Amniotic epithelial cell (primary cell): ENCODE measurements at regions not wholly inside any gene's neighbourhood (a gene's known extent, or its start where the extent isn't known, plus 50 kb on each side); places are given as distances from the start of the nearest gene placed in this dataset.

Experiments
- DNase-seq: peaks from one replicate; pipeline ENCODE4 v3.0.0-alpha.2; 2010; ENCODE audit warnings: low read depth

GRCh38 chr11:122346006-122346405 is 230.0 kb upstream of the BLID start:
- no peak for DNase-seq

DNA sequence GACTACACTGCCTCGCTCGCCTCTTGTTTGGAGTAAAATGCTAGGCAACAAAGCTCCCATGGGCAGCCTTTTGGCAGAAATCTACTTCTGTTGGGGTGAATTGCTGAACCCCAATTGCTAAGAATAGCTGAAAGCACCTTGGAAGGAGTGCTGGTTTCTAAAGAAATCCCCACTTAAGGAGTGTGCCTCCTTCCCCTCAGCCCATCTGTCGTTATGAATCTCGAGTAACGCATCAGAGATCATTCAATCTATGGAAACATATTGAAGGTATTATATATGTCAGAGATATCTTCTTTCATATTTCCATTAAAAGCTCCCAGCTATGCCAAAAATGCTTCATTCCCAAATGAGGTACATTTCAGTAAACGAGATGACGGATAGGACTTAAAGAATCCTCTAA is 229.6 kb upstream of the BLID start:
- DNase-seq = no peak

GRCh38 chr11:122344215-122344614 is 228.2 kb upstream of the BLID start:
- peak; percentile 99 for DNase-seq

GRCh38 chr11:122343210-122343609 is 227.2 kb upstream of the BLID start:
- peak; percentile 98 for DNase-seq

DNA sequence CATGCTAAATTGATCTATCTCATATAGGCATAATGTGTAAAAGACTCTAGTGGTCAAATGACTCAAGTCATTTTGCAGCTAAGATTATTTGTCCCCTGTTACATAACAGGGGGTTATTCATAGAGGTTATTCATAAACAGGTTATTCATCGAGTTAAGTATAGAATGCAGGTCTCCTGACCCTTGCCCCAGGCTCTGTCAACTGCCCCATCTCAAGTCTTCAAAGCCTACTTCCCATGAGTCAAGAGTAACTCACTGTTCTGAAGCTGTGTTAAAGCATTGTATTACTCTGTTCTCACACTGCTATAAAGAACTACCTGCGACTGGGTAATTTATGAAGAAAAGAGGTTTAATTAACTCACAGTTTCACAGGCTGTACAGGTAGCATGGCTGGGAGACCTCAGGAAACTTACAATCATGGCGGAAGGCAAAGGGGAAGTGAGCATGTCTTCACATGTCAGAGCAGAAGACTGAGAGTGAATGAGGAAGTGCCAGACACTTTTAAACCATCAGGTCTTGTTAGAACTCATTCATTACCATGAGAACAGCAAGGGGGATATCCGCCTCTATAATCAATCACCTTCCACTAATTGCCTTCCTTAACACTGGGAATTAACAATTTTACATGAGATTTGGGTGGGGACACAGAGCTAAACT is 226.2 kb upstream of the BLID start:
- no peak for DNase-seq

DNA sequence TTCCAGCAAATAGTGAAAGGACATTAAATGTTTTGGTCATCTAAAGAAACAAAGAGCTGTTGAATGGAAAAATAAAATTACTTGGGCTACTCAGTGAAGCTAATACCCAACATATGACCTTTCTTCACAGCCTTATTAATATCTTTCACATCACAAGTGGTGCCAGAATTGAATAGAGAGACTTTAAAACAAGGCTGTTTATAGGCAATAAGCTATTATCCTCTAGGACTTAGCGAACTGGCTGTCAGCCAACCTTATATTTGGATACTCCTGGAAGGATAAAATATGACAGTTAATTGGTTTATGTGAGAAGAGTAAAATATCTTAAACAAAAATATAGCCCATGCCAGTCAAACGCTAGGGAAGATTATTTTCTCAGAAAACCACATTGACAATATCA is 225.5 kb upstream of the BLID start:
- DNase-seq = no peak

DNA sequence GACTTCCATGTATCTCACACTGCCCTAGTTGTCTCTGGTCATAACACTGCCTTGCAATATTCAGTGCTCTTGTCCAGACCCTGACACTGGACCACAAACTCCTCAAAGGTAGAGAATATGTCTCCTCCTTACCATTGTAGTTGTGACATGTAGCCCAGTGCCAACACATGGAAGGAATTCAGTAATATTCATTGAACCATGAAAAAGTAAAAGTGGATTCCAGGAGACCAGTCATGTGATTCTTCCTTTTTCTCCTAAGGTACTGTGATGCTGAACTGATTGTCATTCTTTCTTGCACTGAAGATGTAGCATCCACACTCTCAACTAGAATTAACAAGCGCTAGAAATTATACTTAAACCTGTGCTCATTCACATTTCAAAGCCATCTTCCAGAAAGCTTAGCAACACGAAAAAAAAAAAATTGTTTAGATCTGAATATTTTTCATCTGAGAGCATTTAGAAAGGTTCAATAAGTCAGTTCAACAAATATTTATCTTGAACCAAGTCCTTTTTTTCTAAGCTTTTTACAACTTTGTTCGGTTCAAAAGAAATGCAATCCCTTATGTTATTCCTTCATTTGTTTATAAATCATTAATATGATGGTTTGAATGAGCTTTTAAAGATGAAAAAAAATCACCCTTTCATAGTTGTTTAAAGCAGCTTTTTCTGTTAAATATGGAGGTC is 224.7 kb upstream of the BLID start:
- no peak for DNase-seq

DNA sequence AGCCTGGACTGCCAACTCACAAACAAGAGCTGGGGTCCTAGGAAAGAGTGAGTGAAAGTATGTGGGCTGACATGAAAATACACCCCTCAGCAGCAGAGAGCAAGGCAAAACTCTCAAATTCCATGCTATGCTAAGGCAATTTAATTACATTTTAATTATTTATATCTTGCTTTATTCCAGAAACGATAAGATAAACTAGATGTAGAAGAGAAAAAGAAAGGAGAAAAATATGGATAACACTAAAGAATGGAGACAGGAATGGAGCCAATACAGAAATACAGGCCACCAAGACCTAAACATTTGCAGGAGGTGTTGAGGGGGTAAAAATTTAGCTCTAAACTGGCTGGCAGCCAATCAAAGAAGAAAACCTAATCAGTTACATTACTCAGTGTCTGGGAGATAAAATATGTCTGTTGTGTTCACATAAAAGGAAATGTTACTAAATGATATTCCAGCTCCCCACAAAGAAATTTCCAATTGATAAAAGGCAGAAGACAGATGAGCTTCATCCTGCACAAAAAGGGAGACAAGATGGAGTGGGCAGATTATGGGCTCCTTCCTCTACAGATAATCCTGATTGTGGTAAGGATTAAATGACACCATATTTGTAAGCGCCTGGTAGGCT is 223.5 kb upstream of the BLID start:
- peak; percentile 89 for DNase-seq

DNA sequence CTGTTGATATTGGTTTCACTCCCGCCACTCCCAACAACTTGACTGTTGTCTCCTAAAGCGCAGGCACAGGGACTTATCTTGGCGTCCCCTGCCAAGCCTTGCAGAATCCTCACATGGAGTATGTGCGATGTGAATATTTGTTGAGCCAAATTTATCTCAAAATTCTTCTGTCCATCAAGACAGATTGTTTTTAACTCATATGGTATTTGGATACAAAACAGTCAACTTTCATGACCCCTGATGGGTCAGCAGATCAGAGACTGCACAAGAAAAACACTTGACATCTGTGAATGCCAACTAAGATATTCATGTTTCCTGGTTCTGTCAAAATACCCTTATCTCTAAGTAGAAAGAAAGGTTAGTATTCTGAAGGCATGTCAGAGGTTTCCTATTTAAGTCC is 221.7 kb upstream of the BLID start:
- DNase-seq = peak; percentile 73

DNA sequence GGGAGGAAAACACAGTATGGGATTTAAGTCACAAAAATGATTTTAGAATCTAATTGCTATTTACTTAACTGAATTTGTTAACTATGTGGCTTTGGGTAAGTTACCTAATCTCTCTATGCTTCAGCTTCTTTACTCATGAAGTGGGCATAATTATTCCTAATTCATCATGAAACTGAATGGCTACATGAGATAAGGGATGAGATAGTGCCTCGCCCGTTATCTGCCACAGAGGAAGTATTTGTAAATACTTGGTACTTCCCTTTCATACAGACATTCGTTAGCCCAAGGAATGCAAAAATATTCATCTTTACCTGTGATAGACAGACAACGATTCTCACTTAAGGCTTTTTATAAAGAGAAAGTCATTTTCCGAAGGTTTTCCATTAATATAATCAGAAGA is 221.2 kb upstream of the BLID start:
- DNase-seq = no peak

- no peak for DNase-seq
Measured at GRCh38 chr11:122336706-122337105, 220.7 kb upstream of the BLID start.

GRCh38 chr11:122334546-122335339 is 218.7 kb upstream of the BLID start:
- DNase-seq = peak; percentile 91

DNA sequence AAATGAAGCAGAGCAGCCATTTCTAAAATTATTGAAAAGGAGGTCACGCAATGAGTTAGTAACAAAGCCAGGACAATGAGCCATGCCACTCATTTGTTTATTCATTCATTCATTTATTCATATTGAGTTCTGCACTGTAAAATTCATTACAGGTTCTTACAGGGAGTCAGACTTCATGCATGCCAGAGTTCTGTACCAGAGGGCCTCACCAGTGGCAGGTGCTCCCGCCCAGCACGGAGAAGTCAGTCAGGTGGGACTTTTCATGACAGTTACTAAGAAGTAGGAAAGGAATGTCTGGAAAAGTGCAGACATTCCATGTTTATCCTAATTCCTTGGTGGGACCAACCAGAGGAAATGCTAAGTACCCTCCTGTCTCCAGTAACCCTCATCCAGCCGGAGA is 217.5 kb upstream of the BLID start:
- DNase-seq = no peak

GRCh38 chr11:122331079-122331478 is 215.1 kb upstream of the BLID start:
- peak; percentile 59 for DNase-seq

- DNase-seq = peak; percentile 89
Measured at GRCh38 chr11:122330279-122330965, 214.4 kb upstream of the BLID start.

- DNase-seq = no peak
Measured at GRCh38 chr11:122327528-122327927, 211.5 kb upstream of the BLID start.

DNA sequence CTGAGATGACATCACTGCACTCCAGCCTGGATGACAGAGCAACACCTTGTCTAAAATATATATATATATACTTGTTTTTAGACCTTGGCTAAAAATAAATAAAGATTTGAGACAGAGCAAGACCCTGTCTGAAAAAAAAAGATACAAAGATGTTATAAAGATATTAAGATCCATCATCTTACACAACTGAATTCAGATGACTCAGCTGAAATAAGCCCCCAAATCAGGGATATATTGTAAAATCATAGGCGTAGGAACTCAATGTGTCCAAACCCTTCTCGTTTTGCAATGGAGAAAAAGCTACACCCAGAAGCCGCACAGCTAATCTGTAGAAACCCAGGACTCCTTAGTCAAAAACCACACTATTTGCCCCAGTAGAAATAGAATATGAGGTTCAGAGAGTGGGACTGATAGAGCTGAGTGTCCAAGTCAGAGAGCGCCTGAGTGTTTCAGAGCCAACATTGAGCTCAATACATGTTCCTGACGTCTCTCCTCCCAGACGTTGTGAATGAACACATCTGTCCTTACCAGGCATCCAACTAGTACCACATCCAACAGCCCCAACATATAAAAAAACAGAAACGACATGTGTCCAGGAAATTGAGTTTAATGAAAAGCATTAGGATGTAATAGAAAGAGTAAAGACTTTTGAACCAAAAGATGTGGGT is 207.9 kb upstream of the BLID start:
- no peak for DNase-seq

- DNase-seq = peak; percentile 94
Measured at GRCh38 chr11:122322329-122322728, 206.3 kb upstream of the BLID start.

DNA sequence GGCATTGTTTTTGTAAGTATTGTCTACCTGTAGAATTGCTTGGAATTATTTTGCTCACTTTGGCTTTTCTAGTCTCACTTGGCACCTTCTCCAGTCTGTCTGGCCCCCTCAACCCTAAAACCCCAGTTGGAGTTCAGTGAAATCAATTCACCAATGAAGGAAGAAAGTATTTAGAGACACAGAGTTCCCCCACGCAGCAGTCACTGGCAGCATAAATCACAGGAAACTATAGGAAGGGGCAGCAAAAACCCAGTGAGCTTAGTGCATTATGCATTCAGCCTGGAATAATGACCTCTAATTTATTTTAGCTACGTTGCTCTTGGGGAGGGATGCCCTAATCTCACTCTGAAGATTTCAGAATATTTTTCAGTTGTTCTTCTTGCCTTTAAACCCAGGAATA is 204.7 kb upstream of the BLID start:
- DNase-seq = no peak

DNA sequence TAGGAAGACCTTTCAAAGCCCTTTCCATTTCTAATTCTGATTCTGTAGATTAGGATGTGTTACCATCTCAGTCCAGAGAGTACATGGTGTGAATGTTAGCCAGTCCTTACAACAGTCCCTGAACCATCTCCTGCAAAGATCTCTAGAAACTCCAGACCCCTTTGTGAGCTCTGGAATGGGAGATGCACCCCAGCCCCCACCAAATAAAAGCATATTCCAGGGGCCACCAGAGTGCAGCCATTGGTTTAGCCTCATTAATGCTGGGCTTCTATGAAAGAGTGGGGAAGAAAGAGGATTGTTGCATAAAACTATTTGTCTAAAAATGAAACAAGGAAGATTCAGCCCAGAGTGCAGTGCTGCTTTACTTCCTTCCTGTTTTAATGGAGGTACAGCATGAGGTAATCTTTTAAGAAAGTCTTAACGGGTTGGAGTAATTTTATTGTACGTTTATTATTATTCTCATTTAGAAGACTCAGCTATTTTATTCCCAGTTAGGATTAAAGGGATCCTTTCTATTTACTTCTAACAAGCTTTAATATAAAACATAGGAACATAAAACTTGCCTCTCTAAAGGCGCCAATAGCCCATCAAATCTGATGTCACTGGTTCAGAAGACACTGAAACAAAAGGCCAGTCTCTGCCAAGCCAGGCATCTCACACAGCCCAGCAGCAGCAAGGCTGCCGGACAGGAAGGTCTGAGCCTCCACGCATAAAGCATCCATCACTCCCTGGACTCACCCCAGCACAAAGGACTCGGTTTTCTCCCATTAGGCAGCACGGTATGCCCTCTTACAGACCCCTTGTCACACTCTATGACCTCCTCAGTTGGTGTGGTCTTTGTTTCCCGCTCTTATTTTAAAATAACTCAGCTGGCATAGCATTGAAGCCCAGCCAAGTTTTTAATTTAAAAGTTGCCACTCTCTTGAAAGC is 203.9 kb upstream of the BLID start:
- no peak for DNase-seq
